K562 (cell line): ENCODE measurements at regions not wholly inside any gene's neighbourhood (a gene's known extent, or its start where the extent isn't known, plus 50 kb on each side); places are given as distances from the start of the nearest gene placed in this dataset.

ENCODE experiments used
- ATAC-seq: fragments of 200-7000 bp; cut with Tn5 transposase; 3 replicates; pipeline ENCODE4 v1.9.1; 2020; ENCODE audit warnings: moderate library complexity
- BruUV-seq: library from RNA; stranded (reverse); fragments of 400-500 nt; replicated peaks from 2 replicates; lab custom pipeline; 2021; lab: Mats Ljungman, UMichigan
- CTCF ChIA-PET: fragments of 300-600 bp; formaldehyde crosslinking; extraction: SDS; loops from one replicate; lab custom pipeline; 2021; ENCODE audit warnings: low intra/inter-chr PET ratio; lab: Yijun Ruan, JAX
- POLR2A ChIA-PET: fragments of 300-600, 350-650 bp; sonication (Branson Sonifier 250); formaldehyde crosslinking; extraction: SDS; loops from one replicate; lab custom pipeline; 2021; ENCODE audit warnings: antibody characterized with exemption, inconsistent platforms; lab: Yijun Ruan, JAX
- DNase-seq, 4 experiments: peaks; one replicate each; pipeline versions ENCODE4 v3.0.0 to v3.0.0-alpha.2; 2011 to 2018; ENCODE audit warnings: low spot score in 3 of 4, mixed read lengths in 3 of 4; ENCODE audit errors: extremely low read depth in 1 of 4
- FAIRE-seq: peaks from 2 replicates; lab custom pipeline; 2011; peaks lifted over from hg19 to GRCh38; lab: Jason Lieb, UNC
- H2AFZ ChIP-seq: 2 replicates; pipeline ENCODE4 v1.6.0; 2011; ENCODE audit warnings: low read depth, low read length, control low read depth, inconsistent platforms
- H3K27ac ChIP-seq: fragments of 200-600 bp; 3 replicates; pipeline ENCODE4 v1.8.0; 2011; ENCODE audit warnings: low read depth, mild to moderate bottlenecking, control low read depth, inconsistent platforms, low read length, moderate library complexity, mixed read lengths; ENCODE audit errors: extremely low read depth
- H3K27me3 ChIP-seq, 2 experiments: fragments of 300-600 bp in 1 of 2; 2 replicates in 1 of 2; 3 replicates in 1 of 2; pipeline versions ENCODE4 v1.6.0 to v1.8.0; 2011; ENCODE audit warnings: inconsistent platforms in 2 of 2, low read length in 2 of 2, mild to moderate bottlenecking in 1 of 2, mixed read lengths in 1 of 2, moderate library complexity in 1 of 2; ENCODE audit not compliant: control insufficient read depth in 2 of 2, insufficient read depth in 2 of 2
- H3K36me3 ChIP-seq: fragments of 300-600 bp; 3 replicates; pipeline ENCODE4 v1.8.0; 2011; ENCODE audit warnings: mild to moderate bottlenecking, low read length, inconsistent platforms; ENCODE audit not compliant: control insufficient read depth, insufficient read depth
- H3K4me1 ChIP-seq, 2 experiments: fragments of 200-600 bp in 1 of 2; replicated peaks in 1 of 2; 2 replicates in 1 of 2; 3 replicates in 1 of 2; pipeline versions ENCODE4 v1.5.1 to v1.8.0; 2011; ENCODE audit warnings: inconsistent platforms in 2 of 2, low read length in 2 of 2, mild to moderate bottlenecking in 1 of 2, mixed read lengths in 1 of 2, moderate library complexity in 1 of 2; ENCODE audit not compliant: control insufficient read depth in 2 of 2, insufficient read depth in 2 of 2
- H3K4me2 ChIP-seq: 2 replicates; pipeline ENCODE4 v1.6.1; 2011; ENCODE audit warnings: low read length, control low read depth, inconsistent platforms, mixed read lengths; ENCODE audit not compliant: insufficient read depth
- H3K4me3 ChIP-seq: fragments of 200-600 bp; sonication (generic), shearing (Covaris generic); 2 replicates; pipeline ENCODE4 v1.5.1; 2016; ENCODE audit warnings: control low read depth, inconsistent platforms
- H3K79me2 ChIP-seq: fragments of 200-600 bp; 3 replicates; pipeline ENCODE4 v1.8.0; 2011; ENCODE audit warnings: low read length, inconsistent platforms; ENCODE audit not compliant: control insufficient read depth, insufficient read depth
- H3K9ac ChIP-seq, 2 experiments: 2 replicates each; pipeline versions ENCODE4 v1.6.0 to v1.6.1; 2011; ENCODE audit warnings: low read depth in 2 of 2, low read length in 2 of 2, control low read depth in 1 of 2, inconsistent platforms in 1 of 2, mild to moderate bottlenecking in 1 of 2, mixed read lengths in 1 of 2; ENCODE audit not compliant: insufficient read depth in 1 of 2
- H3K9me1 ChIP-seq: one replicate; pipeline ENCODE4 v1.6.0; 2011; ENCODE audit warnings: inconsistent platforms, mild to moderate bottlenecking, low read length, moderate library complexity; ENCODE audit not compliant: control insufficient read depth, insufficient read depth
- H3K9me3 ChIP-seq: replicated peaks from 2 replicates; pipeline ENCODE4 v1.5.1; 2011; ENCODE audit warnings: low read depth, low read length, inconsistent platforms; ENCODE audit not compliant: control insufficient read depth, insufficient read depth
- H4K20me1 ChIP-seq: replicated peaks from 2 replicates; pipeline ENCODE4 v1.6.1; 2011; ENCODE audit warnings: low read length, inconsistent platforms, mixed read lengths; ENCODE audit not compliant: control insufficient read depth, insufficient read depth
- BRF1 ChIP-seq: IDR thresholded peaks from 3 replicates; pipeline ENCODE4 v1.6.1; 2011; ENCODE audit warnings: borderline replicate concordance, mild to moderate bottlenecking; ENCODE audit not compliant: insufficient read length; ENCODE audit errors: extremely low read depth
- E2F6 ChIP-seq, 2 experiments: IDR thresholded peaks; 2 replicates each; pipeline ENCODE4 v1.6.1; 2011; ENCODE audit warnings: borderline replicate concordance in 1 of 2, control low read depth in 1 of 2, low read depth in 1 of 2, low read length in 1 of 2, mild to moderate bottlenecking in 1 of 2, mixed read lengths in 1 of 2, moderate library complexity in 1 of 2; ENCODE audit not compliant: insufficient read depth in 1 of 2, insufficient read length in 1 of 2, poor library complexity in 1 of 2, severe bottlenecking in 1 of 2; ENCODE audit errors: extremely low read depth in 1 of 2
- ILK ChIP-seq: fragments of 450-650 bp; IDR thresholded peaks from 2 replicates; pipeline ENCODE4 v1.6.1; 2016; ENCODE audit warnings: missing genetic modification characterization, low read depth, mild to moderate bottlenecking, missing compliant biosample characterization, moderate library complexity, borderline replicate concordance
- MYC ChIP-seq, 2 experiments: fragments of 250-450 bp in 1 of 2; sonication (Bioruptor Pico) in 1 of 2; IDR thresholded peaks; 2 replicates each; pipeline versions ENCODE4 v1.5.1 to v1.6.1; 2012 to 2021; ENCODE audit warnings: low read depth in 2 of 2, borderline replicate concordance in 1 of 2, improper control_type of control experiment in 1 of 2, low read length in 1 of 2, mild to moderate bottlenecking in 1 of 2, moderate library complexity in 1 of 2
- SMARCB1 ChIP-seq: IDR thresholded peaks from 2 replicates; pipeline ENCODE4 v1.6.1; 2011; ENCODE audit warnings: improper control_type of control experiment, low read depth; ENCODE audit not compliant: insufficient read length
- ZNF239 ChIP-seq: fragments of 250-450 bp; sonication (Bioruptor Pico); IDR thresholded peaks from 2 replicates; pipeline ENCODE4 v1.4.0; 2020; ENCODE audit warnings: mild to moderate bottlenecking
- ZNF583 ChIP-seq: fragments of 250-450 bp; sonication (Bioruptor Pico); IDR thresholded peaks from 2 replicates; pipeline ENCODE4 v1.4.0; 2020
- ZNF592 ChIP-seq: fragments of 450-650 bp; IDR thresholded peaks from 2 replicates; pipeline ENCODE4 v1.6.1; 2017; ENCODE audit warnings: antibody characterized with exemption, mild to moderate bottlenecking
- WGBS: fragments of 100-300 bp; shearing (Covaris generic); methylation state at CpG from one replicate; pipeline ENCODE4 v1.1.6; 2016; ENCODE audit warnings: low coverage, mixed read lengths; ENCODE audit not compliant: insufficient coverage; ENCODE audit errors: missing lambda C conversion rate; 5-methylcytosine and 5-hydroxymethylcytosine counted together
- in situ Hi-C: fragments of 300-500 bp; cut with MboI; formaldehyde crosslinking; loops from 4 replicates; pipeline ENCODE4 v1.15.0; 2018; ENCODE audit warnings: inconsistent platforms, mixed read lengths
- intact Hi-C: fragments of 100-400 bp; cut with micrococcal nuclease; formaldehyde crosslinking; loops from 2 replicates; pipeline ENCODE4 v1.14.2; 2022
- TF ChIP-seq, protein P1 (sequence below): sonication (generic); formaldehyde crosslinking; IDR thresholded peaks from 2 replicates; pipeline ENCODE4 v1.4.0; 2020; ENCODE audit warnings: mild to moderate bottlenecking, missing genetic modification reagents

GRCh38 chr4:41460641-41461040 lies 77.3 kb upstream of the LIMCH1 start:
- POLR2A ChIA-PET = no interaction called here
- no peak overlapping the region for H3K27ac ChIP-seq
- 0% methylated on average over 5 of the region's 5 CpGs for WGBS
- no peaks in the 10 kb centered on the region for H3K4me1 ChIP-seq
- no TSS peak for BruUV-seq
- no peak overlapping the region for H3K4me3 ChIP-seq
- no peaks in the 10 kb centered on the region for H4K20me1 ChIP-seq
- no peaks in the 10 kb centered on the region for H3K36me3 ChIP-seq
- no peak overlapping the region for H3K4me2 ChIP-seq
- intact Hi-C loops (no loop called here), in situ Hi-C loops (no loop called here)
- no peak overlapping the region for H3K9ac ChIP-seq
- CTCF ChIA-PET = no interaction called here
- ATAC-seq (no peak), DNase-seq (no peak), FAIRE-seq (no peak)
- no peaks in the 10 kb centered on the region for H3K27me3 ChIP-seq
- no peaks in the 10 kb centered on the region for H3K9me1 ChIP-seq
- H2AFZ ChIP-seq = no peak overlapping the region
- no peaks in the 10 kb centered on the region for H3K79me2 ChIP-seq
- H3K9me3 ChIP-seq = no peaks in the 10 kb centered on the region
- TF ChIP-seq E2F6 (IDR thresholded peaks at IDR 0.05; ENCODE audit: borderline replicate concordance in 1 of 2, extremely low read depth in 1 of 2, insufficient read depth in 1 of 2, insufficient read length in 1 of 2, low read depth in 1 of 2, low read length in 1 of 2, poor library complexity in 1 of 2, severe bottlenecking in 1 of 2) (no peak), ZNF583 (CRISPR knock-in tag) (no peak), ZNF592 (no peak), MYC (IDR thresholded peaks at IDR 0.05; ENCODE audit: low read depth, low read length) (no peak), MYC (CRISPR knock-in tag; IDR thresholded peaks at IDR 0.05; ENCODE audit: borderline replicate concordance, low read depth) (no peak), ILK (tag) (no peak), SMARCB1 (no peak), BRF1 (no peak), ZNF239 (CRISPR knock-in tag) (no peak)
- TF ChIP-seq, protein P1, sequence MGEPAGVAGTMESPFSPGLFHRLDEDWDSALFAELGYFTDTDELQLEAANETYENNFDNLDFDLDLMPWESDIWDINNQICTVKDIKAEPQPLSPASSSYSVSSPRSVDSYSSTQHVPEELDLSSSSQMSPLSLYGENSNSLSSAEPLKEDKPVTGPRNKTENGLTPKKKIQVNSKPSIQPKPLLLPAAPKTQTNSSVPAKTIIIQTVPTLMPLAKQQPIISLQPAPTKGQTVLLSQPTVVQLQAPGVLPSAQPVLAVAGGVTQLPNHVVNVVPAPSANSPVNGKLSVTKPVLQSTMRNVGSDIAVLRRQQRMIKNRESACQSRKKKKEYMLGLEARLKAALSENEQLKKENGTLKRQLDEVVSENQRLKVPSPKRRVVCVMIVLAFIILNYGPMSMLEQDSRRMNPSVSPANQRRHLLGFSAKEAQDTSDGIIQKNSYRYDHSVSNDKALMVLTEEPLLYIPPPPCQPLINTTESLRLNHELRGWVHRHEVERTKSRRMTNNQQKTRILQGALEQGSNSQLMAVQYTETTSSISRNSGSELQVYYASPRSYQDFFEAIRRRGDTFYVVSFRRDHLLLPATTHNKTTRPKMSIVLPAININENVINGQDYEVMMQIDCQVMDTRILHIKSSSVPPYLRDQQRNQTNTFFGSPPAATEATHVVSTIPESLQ (CRISPR knock-in tag) = no peak
